Epithelial cell of esophagus (primary cell): ENCODE measurements at regions not wholly inside any gene's neighbourhood (a gene's known extent, or its start where the extent isn't known, plus 50 kb on each side); places are given as distances from the start of the nearest gene placed in this dataset.
"Not testable (repeated sequence)": the region's sequence is repeated elsewhere in the genome, so short reads cannot be mapped to it uniquely, and the experiment has no call there.

Experiments
- DNase-seq: peaks from one replicate; pipeline ENCODE4 v3.0.0; 2010; ENCODE audit warnings: low read depth
- H3K4me3 ChIP-seq: 2 replicates; pipeline ENCODE4 v1.5.1; 2011; ENCODE audit warnings: mild to moderate bottlenecking, low read length, control low read depth
- CTCF ChIP-seq: IDR thresholded peaks from 2 replicates; pipeline ENCODE4 v1.5.1; 2011; ENCODE audit warnings: low read depth, mild to moderate bottlenecking, low read length, control low read depth, inconsistent platforms; ENCODE audit not compliant: insufficient read depth; ENCODE audit errors: missing control alignments

- TF ChIP-seq CTCF = no peak
- H3K4me3 ChIP-seq = no peak overlapping the region
- DNase-seq = no peak
Measured at GRCh38 chr5:92945605-92946097, 635.4 kb downstream of the NR2F1-AS1 start.

GRCh38 chr5:92944903-92945604, 636.0 kb downstream of the NR2F1-AS1 start:
- TF ChIP-seq CTCF = no peak
- no peak for DNase-seq
- H3K4me3 ChIP-seq = no peak overlapping the region

- no peak for DNase-seq
- no peak for TF ChIP-seq CTCF
- no peak overlapping the region for H3K4me3 ChIP-seq
Measured at GRCh38 chr5:92944337-92944736, 636.7 kb downstream of the NR2F1-AS1 start.

- H3K4me3 ChIP-seq = no peak overlapping the region
- no peak for DNase-seq
Measured at GRCh38 chr5:92942762-92943161, 638.3 kb downstream of the NR2F1-AS1 start.

GRCh38 chr5:92941806-92942205, 639.2 kb downstream of the NR2F1-AS1 start:
- TF ChIP-seq CTCF = no peak
- peak; percentile 56 for DNase-seq
- H3K4me3 ChIP-seq = no peak overlapping the region

More at GRCh38 chr5:92942762-92943161, 638.3 kb downstream of the NR2F1-AS1 start:
- no peak for TF ChIP-seq CTCF

- no peak for TF ChIP-seq CTCF
- no peak overlapping the region for H3K4me3 ChIP-seq
- no peak for DNase-seq
Measured at GRCh38 chr5:92939428-92939827, 641.6 kb downstream of the NR2F1-AS1 start.

- not testable (repeated sequence) for H3K4me3 ChIP-seq
Measured at GRCh38 chr5:92937396-92937795, 643.6 kb downstream of the NR2F1-AS1 start.

More at GRCh38 chr5:92937396-92937795, 643.6 kb downstream of the NR2F1-AS1 start:
- DNase-seq = not testable (repeated sequence)
